ENCODE measurements at regions not wholly inside any gene's neighbourhood (a gene's known extent, or its start where the extent isn't known, plus 50 kb on each side); places are given as distances from the start of the nearest gene placed in this dataset.

GRCh38 chr14:71714225-71714624, 218.0 kb upstream of the RGS6 start:
- Histone ChIP-seq H3K27me3 (no peaks in the 10 kb centered on the region), H3K36me3 (peaks cover 0 to 11% (median 0%) of the 10 kb centered on the region in 4 donors), H3K27ac (no peak overlapping the region), H3K4me3 (no peak overlapping the region), H3K4me1 (peaks cover 0 to 8% (median 0%) of the 10 kb centered on the region in 4 donors), H3K9me3 (no peaks in the 10 kb centered on the region)
- intact Hi-C loops (cut with DNase I; ENCODE audit: low total_unique reads) = no loop called here
- in situ Hi-C loops (cut with MboI; ENCODE audit: low pct_ligation_motif_present in 1 of 4, low pct_unique_long_range_greater_than_20kb in 1 of 4, low sequenced_read_pairs in 3 of 4) = no loop called here
- TF ChIP-seq EP300 (IDR thresholded peaks at IDR 0.05; ENCODE audit: low read depth) = no peak
- TF ChIP-seq POLR2A (IDR thresholded peaks at IDR 0.05) = no peak
- TF ChIP-seq POLR2AphosphoS5 (IDR thresholded peaks at IDR 0.05) = no peak
- no peak for TF ChIP-seq CTCF (IDR thresholded peaks at IDR 0.05)
- no peak for DNase-seq
- WGBS, 2 donors (ENCODE audit: low coverage in 1 of 2) = 93 to 100% methylated on average over 1 of the region's 1 CpG

- Histone ChIP-seq H3K27ac (no peak overlapping the region), H3K36me3 (no peaks in the 10 kb centered on the region), H3K4me3 (no peak overlapping the region), H3K27me3 (no peaks in the 10 kb centered on the region), H3K4me1 (peaks cover 0 to 6% (median 0%) of the 10 kb centered on the region in 4 donors), H3K9me3 (no peaks in the 10 kb centered on the region)
- 95 to 100% methylated on average over 4 to 6 of the region's 6 CpGs for whole genome bisulfite sequencing, 2 donors (ENCODE audit: low coverage in 1 of 2)
- in situ Hi-C loops (cut with MboI; ENCODE audit: low pct_ligation_motif_present in 1 of 4, low pct_unique_long_range_greater_than_20kb in 1 of 4, low sequenced_read_pairs in 3 of 4) (no loop called here), intact Hi-C loops (cut with DNase I; ENCODE audit: low total_unique reads) (no loop called here)
- TF ChIP-seq EP300 (IDR thresholded peaks at IDR 0.05; ENCODE audit: low read depth) (no peak), CTCF (IDR thresholded peaks at IDR 0.05) (no peak)
- no peak for DNase-seq
Observed at GRCh38 chr14:71716041-71716772, 216.0 kb upstream of the RGS6 start.

- TF ChIP-seq POLR2A (IDR thresholded peaks at IDR 0.05) = no peak
- no peak for TF ChIP-seq EP300 (IDR thresholded peaks at IDR 0.05; ENCODE audit: low read depth)
- peak in 4 of 5 experiments; percentile 29 to 45 (median 35) for TF ChIP-seq CTCF (IDR thresholded peaks at IDR 0.05)
- in situ Hi-C loops (cut with MboI; ENCODE audit: low pct_ligation_motif_present in 1 of 4, low pct_unique_long_range_greater_than_20kb in 1 of 4, low sequenced_read_pairs in 3 of 4) = no loop called here
- WGBS, 2 donors (ENCODE audit: low coverage in 1 of 2) = 85% methylated on average over 9 of the region's 9 CpGs; no CpG with 5 or more reads in 1 of the 2 donors
- Histone ChIP-seq H3K4me3 (no peak overlapping the region), H3K27ac (no peak overlapping the region), H3K4me1 (no peaks in the 10 kb centered on the region), H3K36me3 (no peaks in the 10 kb centered on the region), H3K27me3 (no peaks in the 10 kb centered on the region), H3K9me3 (no peaks in the 10 kb centered on the region)
- DNase-seq = peak; percentile 14
- intact Hi-C loops (cut with DNase I; ENCODE audit: low total_unique reads) = no loop called here
Observed at GRCh38 chr14:71720978-71721624, 211.1 kb upstream of the RGS6 start.

DNA sequence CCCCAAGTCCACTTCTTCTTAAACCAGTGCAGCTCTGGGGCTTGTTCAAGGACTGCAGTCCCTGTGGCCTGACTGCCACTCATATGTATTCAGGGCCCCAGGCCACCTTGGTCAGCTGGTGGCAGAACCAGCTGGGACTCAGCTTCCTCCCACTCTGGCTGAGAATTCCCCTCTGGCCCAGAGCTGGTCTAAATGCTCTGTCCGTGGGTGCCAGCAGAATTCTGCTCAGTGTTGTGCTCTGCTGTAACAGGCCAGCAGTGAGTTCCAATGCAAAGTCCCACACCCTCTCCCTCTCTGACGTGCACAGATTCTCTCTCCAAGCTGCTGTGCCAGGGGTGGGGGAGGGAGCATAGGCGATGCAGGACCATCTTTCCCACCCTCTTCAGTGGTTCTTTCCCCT, 210.4 kb upstream of the RGS6 start:
- in situ Hi-C loops (cut with MboI; ENCODE audit: low pct_ligation_motif_present in 1 of 4, low pct_unique_long_range_greater_than_20kb in 1 of 4, low sequenced_read_pairs in 3 of 4) = no loop called here
- Histone ChIP-seq H3K36me3 (peaks cover 0 to 5% (median 0%) of the 10 kb centered on the region in 4 donors), H3K27me3 (no peaks in the 10 kb centered on the region), H3K9me3 (no peaks in the 10 kb centered on the region), H3K4me3 (no peak overlapping the region), H3K27ac (no peak overlapping the region), H3K4me1 (no peaks in the 10 kb centered on the region)
- intact Hi-C loops (cut with DNase I; ENCODE audit: low total_unique reads) = no loop called here
- no peak for TF ChIP-seq EP300 (IDR thresholded peaks at IDR 0.05; ENCODE audit: low read depth)
- TF ChIP-seq POLR2A (IDR thresholded peaks at IDR 0.05) = no peak
- no peak for TF ChIP-seq CTCF (IDR thresholded peaks at IDR 0.05)
- no peak for TF ChIP-seq POLR2AphosphoS5 (IDR thresholded peaks at IDR 0.05)
- WGBS, 2 donors (ENCODE audit: low coverage in 1 of 2) = 77% methylated on average over 3 of the region's 3 CpGs; no CpG with 5 or more reads in 1 of the 2 donors
- no peak for DNase-seq

Measured in transverse colon (tissue), 4 donors.